ENCODE measurements at regions not wholly inside any gene's neighbourhood (a gene's known extent, or its start where the extent isn't known, plus 50 kb on each side); places are given as distances from the start of the nearest gene placed in this dataset.

- no peaks in the 10 kb centered on the region for H3K4me1 Mint-ChIP-seq (ENCODE audit: low read depth)
- ATAC-seq (no peak), DNase-seq (no peak)
- intact Hi-C loops (cut with micrococcal nuclease): no loop called here
- CTCF ChIA-PET: no interaction called here
- peaks cover 3% of the 10 kb centered on the region for H3K9me3 Mint-ChIP-seq
- H3K36me3 Mint-ChIP-seq (ENCODE audit: low read depth): peaks cover 10% of the 10 kb centered on the region
- no peak overlapping the region for H3K27ac Mint-ChIP-seq
- POLR2A ChIA-PET: no interaction called here
- no peaks in the 10 kb centered on the region for H3K27me3 Mint-ChIP-seq
- TF ChIP-seq CTCF (IDR thresholded peaks at IDR 0.05): no peak
- no peak overlapping the region for H3K4me3 Mint-ChIP-seq
Observed at GRCh38 chr2:43097644-43098408, 128.6 kb downstream of the ZFP36L2 start.

DNA sequence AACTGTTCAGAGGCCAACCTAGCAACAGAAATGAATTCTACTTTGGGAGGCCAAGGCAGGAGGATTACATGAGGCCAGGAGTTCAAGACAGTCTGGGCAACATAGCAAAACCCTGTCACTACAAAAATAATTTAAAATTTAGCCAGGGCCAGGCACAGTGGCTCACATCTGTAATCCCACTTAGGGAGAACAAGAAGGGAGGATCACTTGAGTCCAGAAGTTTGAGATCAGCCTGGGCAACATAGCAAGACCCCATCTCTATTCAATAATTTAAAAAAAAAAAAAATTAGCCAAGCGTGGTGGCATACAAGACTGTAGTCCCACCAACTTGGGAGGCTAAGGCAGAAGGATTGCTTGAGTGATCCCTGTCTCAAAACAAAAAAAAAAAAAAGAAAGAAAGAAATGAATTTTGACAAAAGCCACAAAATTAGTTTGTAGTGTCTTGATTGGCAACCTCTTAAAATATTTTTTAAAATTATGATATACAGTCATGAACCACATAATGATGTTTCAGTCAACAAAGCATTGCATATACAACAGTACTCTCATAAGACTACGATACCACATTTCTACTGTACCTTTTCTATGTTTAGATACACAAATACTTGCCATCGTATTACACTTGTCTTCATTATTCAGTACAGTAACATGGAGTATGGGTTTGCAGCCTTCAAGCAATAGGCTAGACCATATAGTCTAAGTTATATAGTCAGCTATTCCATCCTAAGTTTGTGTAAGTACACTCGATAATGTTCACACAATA lies 130.7 kb downstream of the ZFP36L2 start:
- no peak for ATAC-seq
- H3K9me3 Mint-ChIP-seq: peaks cover 5% of the 10 kb centered on the region
- peaks cover 13% of the 10 kb centered on the region for H3K36me3 Mint-ChIP-seq (ENCODE audit: low read depth)
- no peak overlapping the region for H3K4me3 Mint-ChIP-seq
- ChIA-PET POLR2A (no interaction called here), CTCF (no interaction called here)
- no peak overlapping the region for H3K27ac Mint-ChIP-seq
- no peak for TF ChIP-seq CTCF (IDR thresholded peaks at IDR 0.05)
- no peaks in the 10 kb centered on the region for H3K27me3 Mint-ChIP-seq
- no peaks in the 10 kb centered on the region for H3K4me1 Mint-ChIP-seq (ENCODE audit: low read depth)
- intact Hi-C loops (cut with micrococcal nuclease): no loop called here
- no peak for DNase-seq

DNA sequence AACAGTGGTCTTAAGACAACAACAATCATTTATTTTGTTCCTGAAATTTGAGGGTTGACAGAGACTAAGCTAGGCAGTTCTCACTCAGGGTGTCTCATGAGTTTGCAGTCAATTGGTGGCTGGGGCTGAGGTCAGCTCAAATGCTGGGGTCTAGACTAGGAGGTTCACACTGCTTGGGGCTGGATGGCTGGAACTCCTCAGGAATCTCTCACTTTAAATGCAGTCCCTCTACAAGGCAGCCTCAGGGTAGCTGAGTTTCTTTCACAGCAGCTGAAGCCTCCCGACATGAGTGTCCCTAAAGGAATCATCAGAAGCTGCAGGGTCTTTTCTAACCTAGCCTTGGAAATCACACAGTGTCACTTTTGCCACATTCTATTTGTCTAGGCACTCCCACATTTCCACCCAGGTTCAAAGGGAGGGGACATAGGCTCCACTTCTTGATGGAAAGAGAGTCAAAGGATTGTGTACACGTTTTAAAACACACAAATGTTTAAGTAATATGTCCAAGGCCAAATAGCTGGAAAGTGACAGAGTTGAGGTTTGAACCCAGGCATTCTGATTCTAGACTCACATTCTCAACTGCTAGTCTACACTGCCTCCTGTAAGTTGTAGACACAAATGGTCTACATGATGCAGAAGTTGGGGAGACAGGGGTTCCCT lies 133.8 kb downstream of the ZFP36L2 start:
- Mint-ChIP-seq H3K27me3 (no peaks in the 10 kb centered on the region), H3K27ac (no peak overlapping the region), H3K4me3 (no peak overlapping the region), H3K4me1 (ENCODE audit: low read depth) (no peaks in the 10 kb centered on the region), H3K9me3 (peaks cover 12% of the 10 kb centered on the region), H3K36me3 (ENCODE audit: low read depth) (peaks cover 16% of the 10 kb centered on the region)
- CTCF ChIA-PET: interaction anchor here (0.7 to 2.0 kb wide), 5 partner anchors 10 to 146 kb away, joined by 3 to 6 read pairs (median 3); no protein-coding TSS in a partner anchor
- ATAC-seq (no peak), DNase-seq (no peak)
- TF ChIP-seq CTCF (IDR thresholded peaks at IDR 0.05): no peak
- intact Hi-C loops (cut with micrococcal nuclease): no loop called here
- POLR2A ChIA-PET: no interaction called here

- CTCF ChIA-PET: interaction anchor here (1.6 kb wide), 1 partner anchor 10 kb away, joined by 5 read pairs; no protein-coding TSS in a partner anchor
- no peak for TF ChIP-seq CTCF (IDR thresholded peaks at IDR 0.05)
Observed at GRCh38 chr2:43090317-43090716, 136.1 kb downstream of the ZFP36L2 start.

More at GRCh38 chr2:43090317-43090716, 136.1 kb downstream of the ZFP36L2 start:
- intact Hi-C loops (cut with micrococcal nuclease): no loop called here
- H3K9me3 Mint-ChIP-seq: peaks cover 9% of the 10 kb centered on the region
- H3K27me3 Mint-ChIP-seq: no peaks in the 10 kb centered on the region
- peaks cover 9% of the 10 kb centered on the region for H3K36me3 Mint-ChIP-seq (ENCODE audit: low read depth)
- H3K4me1 Mint-ChIP-seq (ENCODE audit: low read depth): peaks cover 4% of the 10 kb centered on the region
- H3K4me3 Mint-ChIP-seq: no peak overlapping the region
- DNase-seq (no peak), ATAC-seq (no peak)
- H3K27ac Mint-ChIP-seq: no peak overlapping the region
- POLR2A ChIA-PET: no interaction called here

All from activated CD8-positive, alpha-beta T cell treated with anti-CD3 and anti-CD28 coated beads for 36 hours (primary cell).